ENCODE measurements at regions not wholly inside any gene's neighbourhood (a gene's known extent, or its start where the extent isn't known, plus 50 kb on each side); places are given as distances from the start of the nearest gene placed in this dataset.
"Not testable (repeated sequence)": the region's sequence is repeated elsewhere in the genome, so short reads cannot be mapped to it uniquely, and the experiment has no call there.

GRCh38 chr6:2611092-2611491, 139.6 kb downstream of the MYLK4 start:
- peaks cover 40% of the 10 kb centered on the region for H3K27me3 Mint-ChIP-seq
- DNase-seq = no peak
- no peak for ATAC-seq
- no peaks in the 10 kb centered on the region for H3K9me3 ChIP-seq (ENCODE audit: control insufficient read depth, low read length, poor library complexity, severe bottlenecking)
- no peaks in the 10 kb centered on the region for H3K4me1 Mint-ChIP-seq
- H3K4me3 Mint-ChIP-seq = no peak overlapping the region
- no peak overlapping the region for H3K27ac Mint-ChIP-seq
- H3K36me3 Mint-ChIP-seq (ENCODE audit: low read depth) = no peaks in the 10 kb centered on the region

- Mint-ChIP-seq H3K36me3 (ENCODE audit: low read depth) (no peaks in the 10 kb centered on the region), H3K27me3 (peaks cover 37% of the 10 kb centered on the region), H3K27ac (no peak overlapping the region), H3K4me1 (peaks cover 2% of the 10 kb centered on the region), H3K4me3 (no peak overlapping the region)
- ATAC-seq = no peak
- DNase-seq = no peak
- H3K9me3 ChIP-seq (ENCODE audit: control insufficient read depth, low read length, poor library complexity, severe bottlenecking) = no peaks in the 10 kb centered on the region
These were observed 142.2 kb downstream of the MYLK4 start for GRCh38 chr6:2608503-2608902.

- no peaks in the 10 kb centered on the region for H3K36me3 Mint-ChIP-seq (ENCODE audit: low read depth)
- peaks cover 22% of the 10 kb centered on the region for H3K27me3 Mint-ChIP-seq
- ATAC-seq (no peak), DNase-seq (no peak)
- no peaks in the 10 kb centered on the region for H3K9me3 ChIP-seq (ENCODE audit: control insufficient read depth, low read length, poor library complexity, severe bottlenecking)
- H3K4me3 Mint-ChIP-seq = no peak overlapping the region
- peaks cover 2% of the 10 kb centered on the region for H3K4me1 Mint-ChIP-seq
- no peak overlapping the region for H3K27ac Mint-ChIP-seq
These were observed 150.4 kb downstream of the MYLK4 start for GRCh38 chr6:2600363-2600762.

- Mint-ChIP-seq H3K4me3 (no peak overlapping the region), H3K27ac (no peak overlapping the region), H3K36me3 (ENCODE audit: low read depth) (no peaks in the 10 kb centered on the region), H3K27me3 (peaks cover 22% of the 10 kb centered on the region), H3K4me1 (peaks cover 2% of the 10 kb centered on the region)
- ATAC-seq = no peak
- no peak for DNase-seq
- no peaks in the 10 kb centered on the region for H3K9me3 ChIP-seq (ENCODE audit: control insufficient read depth, low read length, poor library complexity, severe bottlenecking)
These were observed 150.9 kb downstream of the MYLK4 start for GRCh38 chr6:2599817-2600216.

- H3K27me3 Mint-ChIP-seq = peaks cover 22% of the 10 kb centered on the region
These were observed 151.9 kb downstream of the MYLK4 start for GRCh38 chr6:2598867-2599266.

GRCh38 chr6:2597991-2598390, 152.7 kb downstream of the MYLK4 start:
- no peaks in the 10 kb centered on the region for H3K36me3 Mint-ChIP-seq (ENCODE audit: low read depth)
- peaks cover 22% of the 10 kb centered on the region for H3K27me3 Mint-ChIP-seq
- DNase-seq = no peak
- no peak overlapping the region for H3K4me3 Mint-ChIP-seq
- H3K27ac Mint-ChIP-seq = no peak overlapping the region
- no peak for ATAC-seq
- no peaks in the 10 kb centered on the region for H3K4me1 Mint-ChIP-seq
- no peaks in the 10 kb centered on the region for H3K9me3 ChIP-seq (ENCODE audit: control insufficient read depth, low read length, poor library complexity, severe bottlenecking)

More at GRCh38 chr6:2598867-2599266, 151.9 kb downstream of the MYLK4 start:
- DNase-seq = no peak
- Mint-ChIP-seq H3K4me3 (no peak overlapping the region), H3K36me3 (ENCODE audit: low read depth) (no peaks in the 10 kb centered on the region), H3K27ac (no peak overlapping the region), H3K4me1 (no peaks in the 10 kb centered on the region)
- no peaks in the 10 kb centered on the region for H3K9me3 ChIP-seq (ENCODE audit: control insufficient read depth, low read length, poor library complexity, severe bottlenecking)
- no peak for ATAC-seq

GRCh38 chr6:2597457-2597856, 153.3 kb downstream of the MYLK4 start:
- H3K27ac Mint-ChIP-seq; H3K36me3 Mint-ChIP-seq (ENCODE audit: low read depth): not testable (repeated sequence)
- peaks cover 27% of the 10 kb centered on the region for H3K27me3 Mint-ChIP-seq

GRCh38 chr6:2596222-2596621, 154.5 kb downstream of the MYLK4 start:
- Mint-ChIP-seq H3K36me3 (ENCODE audit: low read depth) (peaks cover 2% of the 10 kb centered on the region), H3K4me1 (no peaks in the 10 kb centered on the region), H3K4me3 (no peak overlapping the region), H3K27ac (no peak overlapping the region), H3K27me3 (peaks cover 34% of the 10 kb centered on the region)
- no peak for ATAC-seq
- H3K9me3 ChIP-seq (ENCODE audit: control insufficient read depth, low read length, poor library complexity, severe bottlenecking) = no peaks in the 10 kb centered on the region
- no peak for DNase-seq

More at GRCh38 chr6:2597457-2597856, 153.3 kb downstream of the MYLK4 start:
- H3K4me3 Mint-ChIP-seq; H3K9me3 ChIP-seq (ENCODE audit: control insufficient read depth, low read length, poor library complexity, severe bottlenecking); DNase-seq; ATAC-seq; H3K4me1 Mint-ChIP-seq: not testable (repeated sequence)

- DNase-seq (no peak), ATAC-seq (no peak)
- H3K27me3 Mint-ChIP-seq = peaks cover 37% of the 10 kb centered on the region
- no peak overlapping the region for H3K4me3 Mint-ChIP-seq
- no peaks in the 10 kb centered on the region for H3K4me1 Mint-ChIP-seq
- peaks cover 2% of the 10 kb centered on the region for H3K36me3 Mint-ChIP-seq (ENCODE audit: low read depth)
- H3K9me3 ChIP-seq (ENCODE audit: control insufficient read depth, low read length, poor library complexity, severe bottlenecking) = no peaks in the 10 kb centered on the region
- no peak overlapping the region for H3K27ac Mint-ChIP-seq
These were observed 155.9 kb downstream of the MYLK4 start for GRCh38 chr6:2594868-2595267.

GRCh38 chr6:2593167-2593566, 157.6 kb downstream of the MYLK4 start:
- peaks cover 2% of the 10 kb centered on the region for H3K36me3 Mint-ChIP-seq (ENCODE audit: low read depth)
- ATAC-seq (no peak), DNase-seq (no peak)
- no peak overlapping the region for H3K27ac Mint-ChIP-seq
- no peak overlapping the region for H3K4me3 Mint-ChIP-seq
- no peaks in the 10 kb centered on the region for H3K4me1 Mint-ChIP-seq
- no peaks in the 10 kb centered on the region for H3K9me3 ChIP-seq (ENCODE audit: control insufficient read depth, low read length, poor library complexity, severe bottlenecking)
- peaks cover 32% of the 10 kb centered on the region for H3K27me3 Mint-ChIP-seq

GRCh38 chr6:2589171-2589661, 161.5 kb downstream of the MYLK4 start:
- no peaks in the 10 kb centered on the region for H3K9me3 ChIP-seq (ENCODE audit: control insufficient read depth, low read length, poor library complexity, severe bottlenecking)
- Mint-ChIP-seq H3K4me3 (no peak overlapping the region), H3K27ac (no peak overlapping the region), H3K27me3 (peaks cover 32% of the 10 kb centered on the region), H3K36me3 (ENCODE audit: low read depth) (peaks cover 2% of the 10 kb centered on the region), H3K4me1 (no peaks in the 10 kb centered on the region)
- no peak for DNase-seq
- no peak for ATAC-seq

GRCh38 chr6:2583459-2583858, 167.3 kb downstream of the MYLK4 start:
- Mint-ChIP-seq H3K27me3 (peaks cover 24% of the 10 kb centered on the region), H3K27ac (no peak overlapping the region), H3K4me1 (no peaks in the 10 kb centered on the region), H3K4me3 (no peak overlapping the region), H3K36me3 (ENCODE audit: low read depth) (no peaks in the 10 kb centered on the region)
- H3K9me3 ChIP-seq (ENCODE audit: control insufficient read depth, low read length, poor library complexity, severe bottlenecking) = no peaks in the 10 kb centered on the region
- DNase-seq = no peak
- no peak for ATAC-seq

- H3K4me1 Mint-ChIP-seq = no peaks in the 10 kb centered on the region
- H3K36me3 Mint-ChIP-seq (ENCODE audit: low read depth) = no peaks in the 10 kb centered on the region
- H3K9me3 ChIP-seq (ENCODE audit: control insufficient read depth, low read length, poor library complexity, severe bottlenecking) = no peaks in the 10 kb centered on the region
- ATAC-seq = no peak
- H3K27me3 Mint-ChIP-seq = peaks cover 26% of the 10 kb centered on the region
- no peak for DNase-seq
- no peak overlapping the region for H3K4me3 Mint-ChIP-seq
- H3K27ac Mint-ChIP-seq = no peak overlapping the region
These were observed 168.5 kb downstream of the MYLK4 start for GRCh38 chr6:2582268-2582667.

- no peaks in the 10 kb centered on the region for H3K9me3 ChIP-seq (ENCODE audit: control insufficient read depth, low read length, poor library complexity, severe bottlenecking)
- H3K27ac Mint-ChIP-seq = no peak overlapping the region
- H3K4me3 Mint-ChIP-seq = no peak overlapping the region
- H3K4me1 Mint-ChIP-seq = no peaks in the 10 kb centered on the region
- peaks cover 26% of the 10 kb centered on the region for H3K27me3 Mint-ChIP-seq
- ATAC-seq (no peak), DNase-seq (no peak)
- no peaks in the 10 kb centered on the region for H3K36me3 Mint-ChIP-seq (ENCODE audit: low read depth)
These were observed 169.1 kb downstream of the MYLK4 start for GRCh38 chr6:2581611-2582010.

Measured in T-helper 17 cell (primary cell).